Glutamatergic neuron (in vitro differentiated cells): ENCODE measurements at regions not wholly inside any gene's neighbourhood (a gene's known extent, or its start where the extent isn't known, plus 50 kb on each side); places are given as distances from the start of the nearest gene placed in this dataset.

Source experiments
- DNase-seq: peaks from one replicate; pipeline ENCODE4 v3.0.0; 2022
- H3K27ac Mint-ChIP-seq: one replicate; pipeline ENCODE4 v1.8.0; 2020; ENCODE audit warnings: mild to moderate bottlenecking, mixed read lengths, inconsistent platforms; ENCODE audit not compliant: unreplicated experiment
- H3K27me3 Mint-ChIP-seq: one replicate; pipeline ENCODE4 v1.8.0; 2020; ENCODE audit warnings: mild to moderate bottlenecking, moderate library complexity, mixed read lengths, inconsistent platforms; ENCODE audit not compliant: unreplicated experiment
- H3K36me3 Mint-ChIP-seq: one replicate; pipeline ENCODE4 v1.8.0; 2020; ENCODE audit warnings: mild to moderate bottlenecking, mixed read lengths, inconsistent platforms; ENCODE audit not compliant: unreplicated experiment
- H3K4me1 Mint-ChIP-seq: one replicate; pipeline ENCODE4 v1.8.0; 2020; ENCODE audit warnings: mild to moderate bottlenecking, low read depth, mixed read lengths, inconsistent platforms; ENCODE audit not compliant: unreplicated experiment
- H3K4me3 Mint-ChIP-seq: one replicate; pipeline ENCODE4 v1.8.0; 2020; ENCODE audit warnings: mild to moderate bottlenecking, mixed read lengths, inconsistent platforms; ENCODE audit not compliant: unreplicated experiment
- H3K9me3 Mint-ChIP-seq: one replicate; pipeline ENCODE4 v1.8.0; 2020; ENCODE audit warnings: mild to moderate bottlenecking, moderate library complexity, mixed read lengths, inconsistent platforms; ENCODE audit not compliant: unreplicated experiment
- CTCF ChIP-seq: fragments of 200-600 bp; sonication (generic); IDR thresholded peaks from one replicate; pipeline ENCODE4 v1.5.0; 2021; ENCODE audit not compliant: partially characterized antibody, unreplicated experiment

- H3K36me3 Mint-ChIP-seq = peaks cover 19% of the 10 kb centered on the region
- TF ChIP-seq CTCF = no peak
- no peaks in the 10 kb centered on the region for H3K4me1 Mint-ChIP-seq
- peaks cover 9% of the 10 kb centered on the region for H3K9me3 Mint-ChIP-seq
- H3K27ac Mint-ChIP-seq = no peak overlapping the region
- H3K4me3 Mint-ChIP-seq = no peak overlapping the region
- DNase-seq = no peak
- H3K27me3 Mint-ChIP-seq = peaks cover under 1% of the 10 kb centered on the region
These were observed 78.5 kb downstream of the TNFAIP2 start for GRCh38 chr14:103201801-103202200.

- DNase-seq = no peak
- no peak for TF ChIP-seq CTCF
- Mint-ChIP-seq H3K4me1 (peaks cover 1% of the 10 kb centered on the region), H3K36me3 (peaks cover 19% of the 10 kb centered on the region), H3K9me3 (peaks cover 6% of the 10 kb centered on the region), H3K27me3 (peaks cover 4% of the 10 kb centered on the region), H3K27ac (no peak overlapping the region), H3K4me3 (no peak overlapping the region)
These were observed 81.7 kb downstream of the TNFAIP2 start for GRCh38 chr14:103204852-103205540.

- Mint-ChIP-seq H3K4me3 (no peak overlapping the region), H3K36me3 (peaks cover 19% of the 10 kb centered on the region), H3K27me3 (peaks cover 4% of the 10 kb centered on the region), H3K27ac (no peak overlapping the region), H3K4me1 (peaks cover 1% of the 10 kb centered on the region), H3K9me3 (peaks cover 6% of the 10 kb centered on the region)
- TF ChIP-seq CTCF = no peak
- DNase-seq = no peak
These were observed 82.3 kb downstream of the TNFAIP2 start for GRCh38 chr14:103205541-103205906.

GRCh38 chr14:103206023-103206481 is 82.8 kb downstream of the TNFAIP2 start:
- peaks cover 5% of the 10 kb centered on the region for H3K9me3 Mint-ChIP-seq
- no peak overlapping the region for H3K27ac Mint-ChIP-seq
- no peak overlapping the region for H3K4me3 Mint-ChIP-seq
- peaks cover 4% of the 10 kb centered on the region for H3K27me3 Mint-ChIP-seq
- DNase-seq = no peak
- peaks cover 1% of the 10 kb centered on the region for H3K4me1 Mint-ChIP-seq
- no peak for TF ChIP-seq CTCF
- H3K36me3 Mint-ChIP-seq = peaks cover 17% of the 10 kb centered on the region

GRCh38 chr14:103206836-103207387 is 83.7 kb downstream of the TNFAIP2 start:
- peaks cover 1% of the 10 kb centered on the region for H3K4me1 Mint-ChIP-seq
- no peak for TF ChIP-seq CTCF
- H3K4me3 Mint-ChIP-seq = peak overlapping the region; percentile 70
- H3K36me3 Mint-ChIP-seq = peaks cover 14% of the 10 kb centered on the region
- H3K27ac Mint-ChIP-seq = no peak overlapping the region
- H3K9me3 Mint-ChIP-seq = peaks cover 3% of the 10 kb centered on the region
- peak; percentile 50 for DNase-seq
- H3K27me3 Mint-ChIP-seq = peaks cover 4% of the 10 kb centered on the region
